ENCODE measurements at regions not wholly inside any gene's neighbourhood (a gene's known extent, or its start where the extent isn't known, plus 50 kb on each side); places are given as distances from the start of the nearest gene placed in this dataset.
"Not testable (repeated sequence)": the region's sequence is repeated elsewhere in the genome, so short reads cannot be mapped to it uniquely, and the experiment has no call there.

GRCh38 chr4:104022226-104022625, 302.4 kb upstream of the TACR3 start:
- no peak overlapping the region for H3K27ac ChIP-seq
- no peaks in the 10 kb centered on the region for H3K9me3 ChIP-seq
- WGBS, 5 donors = 49 to 68% (median 62%) methylated on average over 2 of the region's 2 CpGs

GRCh38 chr4:104020641-104021040, 300.9 kb upstream of the TACR3 start:
- intact Hi-C loops (cut with DNase I; ENCODE audit: low total_unique reads) = no loop called here
- H3K4me3 ChIP-seq = no peak overlapping the region
- H3K27me3 ChIP-seq = no peaks in the 10 kb centered on the region
- TF ChIP-seq EP300 (IDR thresholded peaks at IDR 0.05) = no peak
- TF ChIP-seq CTCF (IDR thresholded peaks at IDR 0.05) = no peak
- no peak for TF ChIP-seq POLR2AphosphoS5 (IDR thresholded peaks at IDR 0.05)
- no peak for TF ChIP-seq POLR2A (IDR thresholded peaks at IDR 0.05)
- H3K9me3 ChIP-seq = no peaks in the 10 kb centered on the region
- 85 to 91% (median 86%) methylated on average over 3 of the region's 3 CpGs for WGBS, 5 donors
- no peak overlapping the region for H3K27ac ChIP-seq
- H3K36me3 ChIP-seq = no peaks in the 10 kb centered on the region
- H3K4me1 ChIP-seq = no peaks in the 10 kb centered on the region
- no peak for DNase-seq

More at GRCh38 chr4:104022226-104022625, 302.4 kb upstream of the TACR3 start:
- no peaks in the 10 kb centered on the region for H3K4me1 ChIP-seq
- H3K36me3 ChIP-seq = no peaks in the 10 kb centered on the region
- no peaks in the 10 kb centered on the region for H3K27me3 ChIP-seq
- no peak for TF ChIP-seq EP300 (IDR thresholded peaks at IDR 0.05)
- TF ChIP-seq POLR2AphosphoS5 (IDR thresholded peaks at IDR 0.05) = no peak
- TF ChIP-seq POLR2A (IDR thresholded peaks at IDR 0.05) = no peak
- TF ChIP-seq CTCF (IDR thresholded peaks at IDR 0.05) = no peak
- no peak overlapping the region for H3K4me3 ChIP-seq
- intact Hi-C loops (cut with DNase I; ENCODE audit: low total_unique reads) = no loop called here
- DNase-seq = no peak

GRCh38 chr4:104017213-104017612, 297.4 kb upstream of the TACR3 start:
- no peak for TF ChIP-seq POLR2A (IDR thresholded peaks at IDR 0.05)
- no peaks in the 10 kb centered on the region for H3K27me3 ChIP-seq
- DNase-seq = peak in 1 of 2 donors; percentile 6
- H3K4me3 ChIP-seq = no peak overlapping the region
- no peaks in the 10 kb centered on the region for H3K4me1 ChIP-seq
- intact Hi-C loops (cut with DNase I; ENCODE audit: low total_unique reads) = no loop called here
- H3K9me3 ChIP-seq = no peaks in the 10 kb centered on the region
- H3K36me3 ChIP-seq = no peaks in the 10 kb centered on the region
- no peak overlapping the region for H3K27ac ChIP-seq

- Histone ChIP-seq H3K9me3 (no peaks in the 10 kb centered on the region), H3K36me3 (no peaks in the 10 kb centered on the region), H3K27ac (no peak overlapping the region), H3K4me1 (no peaks in the 10 kb centered on the region), H3K27me3 (no peaks in the 10 kb centered on the region), H3K4me3 (no peak overlapping the region)
- WGBS, 5 donors = 22 to 44% (median 26%) methylated on average over 2 of the region's 2 CpGs
- intact Hi-C loops (cut with DNase I; ENCODE audit: low total_unique reads) = no loop called here
- no peak for TF ChIP-seq CTCF (IDR thresholded peaks at IDR 0.05)
- TF ChIP-seq EP300 (IDR thresholded peaks at IDR 0.05) = no peak
- no peak for TF ChIP-seq POLR2A (IDR thresholded peaks at IDR 0.05)
- TF ChIP-seq POLR2AphosphoS5 (IDR thresholded peaks at IDR 0.05) = no peak
- peak in 1 of 2 donors; percentile 51 for DNase-seq
Observed at GRCh38 chr4:104015680-104016079, 295.9 kb upstream of the TACR3 start.

- no peak for TF ChIP-seq POLR2A (IDR thresholded peaks at IDR 0.05)
- no peak for TF ChIP-seq CTCF (IDR thresholded peaks at IDR 0.05)
- no peak for TF ChIP-seq POLR2AphosphoS5 (IDR thresholded peaks at IDR 0.05)
- TF ChIP-seq EP300 (IDR thresholded peaks at IDR 0.05) = no peak
- no peaks in the 10 kb centered on the region for H3K36me3 ChIP-seq
- no peaks in the 10 kb centered on the region for H3K9me3 ChIP-seq
- no peaks in the 10 kb centered on the region for H3K4me1 ChIP-seq
- WGBS, 5 donors = 46 to 65% (median 56%) methylated on average over 2 of the region's 2 CpGs
- intact Hi-C loops (cut with DNase I; ENCODE audit: low total_unique reads) = no loop called here
- H3K27ac ChIP-seq = no peak overlapping the region
- H3K27me3 ChIP-seq = no peaks in the 10 kb centered on the region
- H3K4me3 ChIP-seq = no peak overlapping the region
- no peak for DNase-seq
Observed at GRCh38 chr4:104010722-104011121, 290.9 kb upstream of the TACR3 start.

- not testable (repeated sequence) for H3K4me3 ChIP-seq
- WGBS, 5 donors = 82 to 89% (median 85%) methylated on average over 6 of the region's 6 CpGs
Observed at GRCh38 chr4:104002318-104002717, 282.5 kb upstream of the TACR3 start.

More at GRCh38 chr4:104002318-104002717, 282.5 kb upstream of the TACR3 start:
- H3K9me3 ChIP-seq = peaks cover 0 to 28% (median 15%) of the 10 kb centered on the region in 4 donors
- DNase-seq; H3K27me3 ChIP-seq; intact Hi-C loops (cut with DNase I; ENCODE audit: low total_unique reads); H3K4me1 ChIP-seq; H3K36me3 ChIP-seq; H3K27ac ChIP-seq: not testable (repeated sequence)

Measured in stomach (tissue), 8 donors.